Naive thymus-derived CD8-positive, alpha-beta T cell (primary cell): ENCODE measurements at regions not wholly inside any gene's neighbourhood (a gene's known extent, or its start where the extent isn't known, plus 50 kb on each side); places are given as distances from the start of the nearest gene placed in this dataset.
A peak's percentile ranks its signal among the peaks of the same experiment; 100 is the strongest.
"Not testable (repeated sequence)": the region's sequence is repeated elsewhere in the genome, so short reads cannot be mapped to it uniquely, and the experiment has no call there.

Experiments used
- ATAC-seq, 2 donors: fragments of 150-1000 bp; cut with Tn5 transposase in 1 of 2; sonication (Bioruptor Pico), chemical (Tn5 transposase) in 1 of 2; 1 replicate in 1 of 2; 2 replicates in 1 of 2; pipeline ENCODE4 v1.10.0; 2021; ENCODE audit warnings: mild to moderate bottlenecking in 2 of 2, moderate library complexity in 2 of 2
- POLR2A ChIA-PET: fragments of 350-600 bp; sonication (Branson Sonifier 250); formaldehyde crosslinking; loops from one replicate; lab custom pipeline; 2021; ENCODE audit warnings: antibody characterized with exemption; lab: Charles Lee
- DNase-seq, 10 donors: peaks; one replicate each; pipeline versions ENCODE4 v3.0.0 to v3.0.0-alpha.2; 2020 to 2022
- H3K27ac Mint-ChIP-seq, 10 donors: one replicate each; pipeline ENCODE4 v1.8.0; 2020 to 2022; ENCODE audit warnings: mild to moderate bottlenecking in 10 of 10, mixed read lengths in 10 of 10, moderate library complexity in 4 of 10, inconsistent platforms in 1 of 10
- H3K27me3 Mint-ChIP-seq, 5 donors: one replicate each; pipeline ENCODE4 v1.8.0; 2021 to 2022; ENCODE audit warnings: mixed read lengths in 5 of 5
- H3K36me3 Mint-ChIP-seq, 3 donors: one replicate each; pipeline ENCODE4 v1.8.0; 2020 to 2022; ENCODE audit warnings: mixed read lengths in 3 of 3, mild to moderate bottlenecking in 2 of 3, inconsistent platforms in 1 of 3
- H3K4me1 Mint-ChIP-seq, 4 donors: one replicate each; pipeline ENCODE4 v1.8.0; 2021 to 2022; ENCODE audit warnings: mixed read lengths in 4 of 4
- H3K4me3 Mint-ChIP-seq, 10 donors: one replicate each; pipeline ENCODE4 v1.8.0; 2020 to 2022; ENCODE audit warnings: mild to moderate bottlenecking in 10 of 10, mixed read lengths in 10 of 10, moderate library complexity in 6 of 10, inconsistent platforms in 1 of 10
- H3K9me3 Mint-ChIP-seq, 9 donors: one replicate each; pipeline ENCODE4 v1.8.0; 2020 to 2022; ENCODE audit warnings: mixed read lengths in 9 of 9, mild to moderate bottlenecking in 3 of 9, inconsistent platforms in 1 of 9, moderate library complexity in 1 of 9

- H3K4me3 Mint-ChIP-seq, H3K36me3 Mint-ChIP-seq, H3K4me1 Mint-ChIP-seq, H3K27ac Mint-ChIP-seq, POLR2A ChIA-PET, ATAC-seq, H3K9me3 Mint-ChIP-seq, DNase-seq, H3K27me3 Mint-ChIP-seq: not testable (repeated sequence)
Measured at GRCh38 chr2:37722971-37723370, 51.5 kb upstream of the CDC42EP3 start.

- H3K27me3 Mint-ChIP-seq: no peaks in the 10 kb centered on the region
- H3K4me1 Mint-ChIP-seq: peaks cover 0 to 2% (median 0%) of the 10 kb centered on the region in 4 donors
- no peak overlapping the region for H3K4me3 Mint-ChIP-seq
- peaks cover 0 to 4% (median 0%) of the 10 kb centered on the region in 3 donors for H3K36me3 Mint-ChIP-seq
- no peak for DNase-seq
- no peak overlapping the region for H3K27ac Mint-ChIP-seq
- POLR2A ChIA-PET: no interaction called here
- no peak for ATAC-seq
- peaks cover 0 to 6% (median 0%) of the 10 kb centered on the region in 9 donors for H3K9me3 Mint-ChIP-seq
Measured at GRCh38 chr2:37730037-37730818, 58.8 kb upstream of the CDC42EP3 start.

- DNase-seq, H3K4me1 Mint-ChIP-seq, H3K27me3 Mint-ChIP-seq, POLR2A ChIA-PET, ATAC-seq, H3K27ac Mint-ChIP-seq, H3K36me3 Mint-ChIP-seq, H3K4me3 Mint-ChIP-seq, H3K9me3 Mint-ChIP-seq: not testable (repeated sequence)
Measured at GRCh38 chr2:37732412-37732811, 61.0 kb upstream of the CDC42EP3 start.

GRCh38 chr2:37733251-37733650, 61.8 kb upstream of the CDC42EP3 start:
- DNase-seq: no peak
- POLR2A ChIA-PET: interaction anchor here (0.7 kb wide), 1 partner anchor 298 kb away, joined by 3 read pairs; no protein-coding TSS in a partner anchor
- Mint-ChIP-seq H3K27me3 (no peaks in the 10 kb centered on the region), H3K36me3 (no peaks in the 10 kb centered on the region), H3K4me1 (peaks cover 0 to 2% (median 0%) of the 10 kb centered on the region in 4 donors), H3K4me3 (no peak overlapping the region), H3K9me3 (no peaks in the 10 kb centered on the region), H3K27ac (no peak overlapping the region)
- no peak for ATAC-seq

GRCh38 chr2:37733955-37734354, 62.5 kb upstream of the CDC42EP3 start:
- DNase-seq, H3K4me1 Mint-ChIP-seq, H3K27me3 Mint-ChIP-seq, H3K36me3 Mint-ChIP-seq, H3K27ac Mint-ChIP-seq, H3K9me3 Mint-ChIP-seq, H3K4me3 Mint-ChIP-seq, ATAC-seq: not testable (repeated sequence)
- POLR2A ChIA-PET: interaction anchor here (0.7 kb wide), 1 partner anchor 299 kb away, joined by 3 read pairs; no protein-coding TSS in a partner anchor

GRCh38 chr2:37734891-37735523, 63.6 kb upstream of the CDC42EP3 start:
- H3K27ac Mint-ChIP-seq, H3K4me3 Mint-ChIP-seq, POLR2A ChIA-PET, H3K4me1 Mint-ChIP-seq, H3K9me3 Mint-ChIP-seq, ATAC-seq, H3K36me3 Mint-ChIP-seq, DNase-seq, H3K27me3 Mint-ChIP-seq: not testable (repeated sequence)

GRCh38 chr2:37735524-37735910, 64.1 kb upstream of the CDC42EP3 start:
- H3K4me1 Mint-ChIP-seq, H3K27me3 Mint-ChIP-seq, DNase-seq, H3K9me3 Mint-ChIP-seq, H3K27ac Mint-ChIP-seq, POLR2A ChIA-PET, H3K36me3 Mint-ChIP-seq, H3K4me3 Mint-ChIP-seq, ATAC-seq: not testable (repeated sequence)

- H3K4me1 Mint-ChIP-seq: peaks cover 0 to 2% (median 0%) of the 10 kb centered on the region in 4 donors
- ATAC-seq (no peak), DNase-seq (no peak)
- no peaks in the 10 kb centered on the region for H3K27me3 Mint-ChIP-seq
- no peaks in the 10 kb centered on the region for H3K9me3 Mint-ChIP-seq
- no peak overlapping the region for H3K4me3 Mint-ChIP-seq
- peak overlapping the region in 1 of 10 donors; percentile 10 for H3K27ac Mint-ChIP-seq
- no peaks in the 10 kb centered on the region for H3K36me3 Mint-ChIP-seq
- POLR2A ChIA-PET: no interaction called here
Measured at GRCh38 chr2:37737507-37737906, 66.1 kb upstream of the CDC42EP3 start.

GRCh38 chr2:37738266-37738885, 66.9 kb upstream of the CDC42EP3 start:
- DNase-seq (no peak), ATAC-seq (no peak)
- POLR2A ChIA-PET: interaction anchor here (0.6 kb wide), 1 partner anchor 94 kb away, joined by 3 read pairs; no protein-coding TSS in a partner anchor
- no peak overlapping the region for H3K27ac Mint-ChIP-seq
- peaks cover 0 to 2% (median 0%) of the 10 kb centered on the region in 4 donors for H3K4me1 Mint-ChIP-seq
- H3K36me3 Mint-ChIP-seq: no peaks in the 10 kb centered on the region
- no peaks in the 10 kb centered on the region for H3K9me3 Mint-ChIP-seq
- H3K4me3 Mint-ChIP-seq: no peak overlapping the region
- H3K27me3 Mint-ChIP-seq: no peaks in the 10 kb centered on the region

GRCh38 chr2:37739153-37739552, 67.7 kb upstream of the CDC42EP3 start:
- H3K36me3 Mint-ChIP-seq: no peaks in the 10 kb centered on the region
- H3K27me3 Mint-ChIP-seq: no peaks in the 10 kb centered on the region
- H3K4me3 Mint-ChIP-seq: no peak overlapping the region
- peak overlapping the region in 1 of 10 donors; percentile 28 for H3K27ac Mint-ChIP-seq
- peaks cover 0 to 2% (median 0%) of the 10 kb centered on the region in 4 donors for H3K4me1 Mint-ChIP-seq
- H3K9me3 Mint-ChIP-seq: no peaks in the 10 kb centered on the region
- POLR2A ChIA-PET: no interaction called here
- DNase-seq (no peak), ATAC-seq (no peak)

- POLR2A ChIA-PET: no interaction called here
Measured at GRCh38 chr2:37740164-37740739, 68.8 kb upstream of the CDC42EP3 start.

GRCh38 chr2:37742286-37742685, 70.8 kb upstream of the CDC42EP3 start:
- no peak overlapping the region for H3K4me3 Mint-ChIP-seq
- H3K4me1 Mint-ChIP-seq: peaks cover 0 to 2% (median under 1%) of the 10 kb centered on the region in 4 donors
- no peaks in the 10 kb centered on the region for H3K36me3 Mint-ChIP-seq
- POLR2A ChIA-PET: no interaction called here
- DNase-seq (no peak), ATAC-seq (no peak)
- H3K9me3 Mint-ChIP-seq: no peaks in the 10 kb centered on the region
- no peaks in the 10 kb centered on the region for H3K27me3 Mint-ChIP-seq
- H3K27ac Mint-ChIP-seq: no peak overlapping the region

More at GRCh38 chr2:37740164-37740739, 68.8 kb upstream of the CDC42EP3 start:
- Mint-ChIP-seq H3K27ac (no peak overlapping the region), H3K4me1 (peaks cover 0 to 2% (median 0%) of the 10 kb centered on the region in 4 donors), H3K4me3 (no peak overlapping the region), H3K9me3 (no peaks in the 10 kb centered on the region), H3K36me3 (no peaks in the 10 kb centered on the region), H3K27me3 (no peaks in the 10 kb centered on the region)
- ATAC-seq (no peak), DNase-seq (no peak)

GRCh38 chr2:37744010-37744409, 72.6 kb upstream of the CDC42EP3 start:
- no peak overlapping the region for H3K4me3 Mint-ChIP-seq
- H3K4me1 Mint-ChIP-seq: peaks cover 0 to 8% (median 2%) of the 10 kb centered on the region in 4 donors
- DNase-seq: no peak
- H3K27ac Mint-ChIP-seq: no peak overlapping the region
- no peaks in the 10 kb centered on the region for H3K27me3 Mint-ChIP-seq
- no peaks in the 10 kb centered on the region for H3K9me3 Mint-ChIP-seq
- POLR2A ChIA-PET: no interaction called here
- ATAC-seq: no peak
- no peaks in the 10 kb centered on the region for H3K36me3 Mint-ChIP-seq
